Adrenal gland (tissue), 9 donors: ENCODE measurements at regions not wholly inside any gene's neighbourhood (a gene's known extent, or its start where the extent isn't known, plus 50 kb on each side); places are given as distances from the start of the nearest gene placed in this dataset.

Experiments
- DNase-seq, 7 donors: peaks; one replicate each; pipeline ENCODE4 v3.0.0-alpha.2; 2019 to 2020
- H3K27ac ChIP-seq, 5 donors: fragments of 200-600 bp; sonication (generic) in 4 of 5; 1 replicate in 3 of 5; 2 replicates in 2 of 5; pipeline versions ENCODE4 v1.5.1 to v1.8.0; 2016 to 2020; ENCODE audit warnings: mild to moderate bottlenecking in 1 of 5
- H3K27me3 ChIP-seq: fragments of 200-600 bp; 2 replicates; pipeline ENCODE4 v1.8.0; 2021
- H3K36me3 ChIP-seq, 2 donors: fragments of 200-600 bp; replicated peaks in 1 of 2; 1 replicate in 1 of 2; 2 replicates in 1 of 2; pipeline versions ENCODE4 v1.5.1 to v1.8.0; 2018 to 2022
- H3K4me1 ChIP-seq, 2 donors: fragments of 200-600 bp; replicated peaks in 1 of 2; 1 replicate in 1 of 2; 2 replicates in 1 of 2; pipeline versions ENCODE4 v1.5.1 to v1.8.0; 2018 to 2021
- H3K4me3 ChIP-seq, 4 donors: fragments of 200-600 bp; sonication (generic) in 3 of 4; one replicate each; pipeline ENCODE4 v1.5.1; 2016 to 2018
- H3K9me3 ChIP-seq, 3 donors: fragments of 200-600 bp; sonication (generic) in 1 of 3; replicated peaks in 1 of 3; 1 replicate in 2 of 3; 2 replicates in 1 of 3; pipeline versions ENCODE4 v1.5.1 to v1.8.0; 2016 to 2021
- POLR2A ChIP-seq, 2 donors: fragments of 450-650 bp; IDR thresholded peaks; one replicate each; pipeline ENCODE4 v1.6.1; 2017; ENCODE audit warnings: antibody characterized with exemption in 2 of 2, mild to moderate bottlenecking in 2 of 2, moderate library complexity in 1 of 2
- WGBS, 4 donors: extraction: QIAGEN DNeasy Blood & Tissue Kit in 2 of 4; methylation state at CpG; one replicate each; pipeline versions ENCODE4 v1.1.5 to v1.1.7; 2013 to 2017; 5-methylcytosine and 5-hydroxymethylcytosine counted together
- intact Hi-C, 2 donors: fragments of 100-400 bp; cut with DNase I; formaldehyde crosslinking; loops; one replicate each; pipeline versions ENCODE4 v1.14.1 to v1.15.0; 2022 to 2023
- TF ChIP-seq, protein P1 (sequence below), 6 experiments: fragments of 450-650 bp in 4 of 6; fragments of 200-600 bp in 2 of 6; sonication (generic) in 1 of 6; IDR thresholded peaks; 1 replicate in 5 of 6; 2 replicates in 1 of 6; pipeline versions ENCODE4 v1.5.1 to v1.8.0; 2016 to 2021; ENCODE audit warnings: antibody characterized with exemption in 6 of 6, mild to moderate bottlenecking in 2 of 6, moderate library complexity in 1 of 6
- donor health status: healthy with polysubstance abuse.
- donor health status: Bipolar disorder and iron deficiency.
- donor health status: DM: yes; HTN: yes; CAD: no.
- donor health status: DM: no; HTN: no; CAD: no.
- donor health status: DM: no; HTN: no; CAD: no.

DNA sequence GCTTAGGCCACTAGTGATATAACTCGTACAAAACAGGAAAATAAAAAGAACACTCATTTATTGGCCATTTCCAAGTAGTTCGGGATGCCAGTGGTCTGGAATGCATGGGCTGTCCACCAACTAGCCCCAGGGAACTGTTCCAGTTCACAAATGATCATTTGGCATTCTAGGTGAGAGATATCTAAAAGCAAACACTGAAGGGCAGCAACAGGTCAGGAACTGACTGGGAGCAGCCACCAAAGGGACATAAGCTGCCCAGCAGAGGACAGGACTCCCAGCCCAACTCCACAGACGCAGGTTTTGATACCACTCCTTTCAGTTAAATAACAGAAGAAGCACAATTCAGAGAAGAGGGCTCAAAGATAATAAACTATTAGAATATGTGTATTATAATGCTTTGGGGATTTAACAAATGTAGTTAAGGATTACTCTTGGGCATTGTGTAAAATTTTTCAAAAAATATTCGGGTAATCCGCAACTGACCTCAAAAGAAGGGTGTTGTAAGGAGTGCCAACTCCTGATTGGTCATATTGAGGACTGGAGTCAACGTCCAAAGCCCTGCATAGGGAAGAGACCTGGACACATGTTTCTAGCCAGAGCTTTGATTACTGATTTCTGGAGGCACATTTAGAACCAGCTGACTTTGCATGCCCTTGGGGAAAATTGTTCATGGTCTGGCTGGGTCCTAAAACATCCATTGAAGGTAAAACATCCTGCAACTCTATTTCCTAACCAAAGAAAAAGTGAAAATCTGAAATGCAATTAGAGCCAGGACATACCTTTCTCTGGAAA is 320.0 kb downstream of the DNAH5 start:
- Histone ChIP-seq H3K9me3 (no peaks in the 10 kb centered on the region), H3K4me1 (no peaks in the 10 kb centered on the region), H3K27me3 (no peaks in the 10 kb centered on the region), H3K36me3 (no peaks in the 10 kb centered on the region), H3K4me3 (no peak overlapping the region), H3K27ac (no peak overlapping the region)
- no peak for DNase-seq
- 55 to 68% (median 64%) methylated on average over 6 of the region's 6 CpGs for WGBS, 4 donors
- TF ChIP-seq, protein P1, sequence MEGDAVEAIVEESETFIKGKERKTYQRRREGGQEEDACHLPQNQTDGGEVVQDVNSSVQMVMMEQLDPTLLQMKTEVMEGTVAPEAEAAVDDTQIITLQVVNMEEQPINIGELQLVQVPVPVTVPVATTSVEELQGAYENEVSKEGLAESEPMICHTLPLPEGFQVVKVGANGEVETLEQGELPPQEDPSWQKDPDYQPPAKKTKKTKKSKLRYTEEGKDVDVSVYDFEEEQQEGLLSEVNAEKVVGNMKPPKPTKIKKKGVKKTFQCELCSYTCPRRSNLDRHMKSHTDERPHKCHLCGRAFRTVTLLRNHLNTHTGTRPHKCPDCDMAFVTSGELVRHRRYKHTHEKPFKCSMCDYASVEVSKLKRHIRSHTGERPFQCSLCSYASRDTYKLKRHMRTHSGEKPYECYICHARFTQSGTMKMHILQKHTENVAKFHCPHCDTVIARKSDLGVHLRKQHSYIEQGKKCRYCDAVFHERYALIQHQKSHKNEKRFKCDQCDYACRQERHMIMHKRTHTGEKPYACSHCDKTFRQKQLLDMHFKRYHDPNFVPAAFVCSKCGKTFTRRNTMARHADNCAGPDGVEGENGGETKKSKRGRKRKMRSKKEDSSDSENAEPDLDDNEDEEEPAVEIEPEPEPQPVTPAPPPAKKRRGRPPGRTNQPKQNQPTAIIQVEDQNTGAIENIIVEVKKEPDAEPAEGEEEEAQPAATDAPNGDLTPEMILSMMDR (IDR thresholded peaks at IDR 0.05): no peak
- TF ChIP-seq POLR2A (IDR thresholded peaks at IDR 0.05): no peak
- intact Hi-C loops: no loop called here

- intact Hi-C loops: no loop called here
- Histone ChIP-seq H3K4me3 (no peak overlapping the region), H3K36me3 (no peaks in the 10 kb centered on the region), H3K9me3 (no peaks in the 10 kb centered on the region), H3K27me3 (no peaks in the 10 kb centered on the region), H3K27ac (no peak overlapping the region), H3K4me1 (no peaks in the 10 kb centered on the region)
- WGBS, 4 donors: 76 to 85% (median 82%) methylated on average over 7 to 8 of the region's 8 CpGs
- DNase-seq: no peak
- TF ChIP-seq POLR2A (IDR thresholded peaks at IDR 0.05): no peak
- TF ChIP-seq, protein P1 (IDR thresholded peaks at IDR 0.05): no peak
These were observed 330.9 kb downstream of the DNAH5 start for GRCh38 chr5:13613621-13614020.

DNA sequence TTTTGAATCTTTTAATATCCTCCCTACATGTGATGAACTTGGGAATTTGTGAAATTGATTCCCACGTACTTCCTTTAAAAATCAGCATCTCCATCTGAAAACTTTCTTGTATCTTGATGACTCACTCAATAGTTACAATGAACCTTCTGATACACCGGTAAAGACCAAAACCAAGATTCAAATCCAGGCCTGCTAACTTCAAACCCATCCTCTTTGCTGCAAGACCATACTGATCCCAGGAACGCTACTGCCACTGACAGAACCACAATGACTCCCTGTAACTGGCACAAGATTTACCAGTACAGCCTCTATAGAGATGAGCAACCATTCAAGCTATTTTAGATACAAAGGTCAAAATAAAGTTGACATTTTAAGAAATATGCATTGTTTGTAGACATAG is 332.9 kb downstream of the DNAH5 start:
- intact Hi-C loops: no loop called here
- Histone ChIP-seq H3K9me3 (no peaks in the 10 kb centered on the region), H3K27me3 (no peaks in the 10 kb centered on the region), H3K4me3 (no peak overlapping the region), H3K36me3 (no peaks in the 10 kb centered on the region), H3K27ac (no peak overlapping the region), H3K4me1 (no peaks in the 10 kb centered on the region)
- no peak for TF ChIP-seq POLR2A (IDR thresholded peaks at IDR 0.05)
- TF ChIP-seq, protein P1 (IDR thresholded peaks at IDR 0.05): no peak
- no peak for DNase-seq
- WGBS, 4 donors: 72 to 81% (median 75%) methylated on average over 3 of the region's 3 CpGs

GRCh38 chr5:13609504-13609903 is 335.0 kb downstream of the DNAH5 start:
- TF ChIP-seq, protein P1 (IDR thresholded peaks at IDR 0.05): no peak
- TF ChIP-seq POLR2A (IDR thresholded peaks at IDR 0.05): no peak
- 56 to 71% (median 67%) methylated on average over 4 of the region's 4 CpGs for WGBS, 4 donors
- no peaks in the 10 kb centered on the region for H3K9me3 ChIP-seq

More at GRCh38 chr5:13609504-13609903, 335.0 kb downstream of the DNAH5 start:
- intact Hi-C loops: no loop called here
- Histone ChIP-seq H3K4me3 (no peak overlapping the region), H3K4me1 (no peaks in the 10 kb centered on the region), H3K27ac (no peak overlapping the region), H3K36me3 (no peaks in the 10 kb centered on the region), H3K27me3 (no peaks in the 10 kb centered on the region)
- DNase-seq: no peak
